GM12878 (cell line): ENCODE measurements at regions not wholly inside any gene's neighbourhood (a gene's known extent, or its start where the extent isn't known, plus 50 kb on each side); places are given as distances from the start of the nearest gene placed in this dataset.

ENCODE experiments used
- ATAC-seq: fragments of 200-7000 bp; cut with Tn5 transposase; 3 replicates; pipeline ENCODE4 v1.9.1; 2020; ENCODE audit warnings: mild to moderate bottlenecking, moderate library complexity
- BruUV-seq: library from RNA; stranded (reverse); fragments of 400-500 nt; replicated peaks from 2 replicates; lab custom pipeline; 2021; lab: Mats Ljungman, UMichigan
- CTCF ChIA-PET: fragments of 300-600 bp; sonication (Branson Sonifier 250); formaldehyde crosslinking; extraction: SDS; loops from one replicate; lab custom pipeline; 2021; ENCODE audit warnings: inconsistent platforms; lab: Yijun Ruan, JAX
- POLR2A ChIA-PET: fragments of 350-600 bp; formaldehyde crosslinking; extraction: SDS; loops from one replicate; lab custom pipeline; 2021; ENCODE audit warnings: inconsistent platforms; lab: Charles Lee
- RAD21 ChIA-PET: fragments of 300-600 bp; sonication (Branson Sonifier 250); formaldehyde crosslinking; loops from one replicate; lab custom pipeline; 2023; ENCODE audit warnings: antibody characterized with exemption; ENCODE audit not compliant: unreplicated experiment; lab: Charles Lee
- SMC1A ChIA-PET: fragments of 300-600 bp; sonication (Branson Sonifier 250); formaldehyde crosslinking; loops from one replicate; lab custom pipeline; 2023; ENCODE audit not compliant: unreplicated experiment, uncharacterized antibody; lab: Charles Lee
- DNase-seq: peaks from one replicate; pipeline ENCODE4 v3.0.0-alpha.2; 2011; ENCODE audit warnings: low read depth, low spot score
- FAIRE-seq: peaks from 3 replicates; lab custom pipeline; 2011; peaks lifted over from hg19 to GRCh38; lab: Jason Lieb, UNC
- H2AFZ ChIP-seq: 2 replicates; pipeline ENCODE4 v1.6.0; 2011; ENCODE audit warnings: low read depth, low read length, control low read depth; ENCODE audit not compliant: control insufficient read depth
- H3K27ac ChIP-seq: 2 replicates; pipeline ENCODE4 v1.5.1; 2011; ENCODE audit warnings: control low read depth; ENCODE audit not compliant: control insufficient read depth, insufficient read depth
- H3K27me3 ChIP-seq, 2 experiments: replicated peaks in 1 of 2; 2 replicates each; pipeline versions ENCODE4 v1.6.0 to v1.6.1; 2011; ENCODE audit warnings: low read length in 1 of 2; ENCODE audit not compliant: control insufficient read depth in 2 of 2, insufficient read depth in 2 of 2
- H3K36me3 ChIP-seq, 2 experiments: 2 replicates each; pipeline ENCODE4 v1.5.1; 2011; ENCODE audit warnings: low read length in 1 of 2; ENCODE audit not compliant: control insufficient read depth in 2 of 2, insufficient read depth in 2 of 2
- H3K4me1 ChIP-seq: 2 replicates; pipeline ENCODE4 v1.6.1; 2011; ENCODE audit warnings: mild to moderate bottlenecking, low read length, moderate library complexity, mixed read lengths; ENCODE audit not compliant: control insufficient read depth, insufficient read depth
- H3K4me2 ChIP-seq: 2 replicates; pipeline ENCODE4 v1.6.0; 2011; ENCODE audit warnings: control low read depth; ENCODE audit not compliant: control insufficient read depth, insufficient read depth
- H3K4me3 ChIP-seq: fragments of 200-600 bp; sonication (generic); 2 replicates; pipeline ENCODE4 v1.5.1; 2016
- H3K79me2 ChIP-seq: 2 replicates; pipeline ENCODE4 v1.6.0; 2011; ENCODE audit warnings: low read length; ENCODE audit not compliant: control insufficient read depth, insufficient read depth
- H3K9ac ChIP-seq: 2 replicates; pipeline ENCODE4 v1.8.0; 2011; ENCODE audit warnings: low read length, control low read depth, mixed read lengths; ENCODE audit not compliant: control insufficient read depth, insufficient read depth
- H3K9me3 ChIP-seq: replicated peaks from 3 replicates; pipeline ENCODE4 v1.5.1; 2011; ENCODE audit warnings: mild to moderate bottlenecking, low read length; ENCODE audit not compliant: control insufficient read depth, insufficient read depth
- H4K20me1 ChIP-seq: 2 replicates; pipeline ENCODE4 v1.6.0; 2011; ENCODE audit not compliant: control insufficient read depth, insufficient read depth
- BMI1 ChIP-seq: fragments of 450-650 bp; IDR thresholded peaks from 2 replicates; pipeline ENCODE4 v1.6.1; 2016; ENCODE audit warnings: mild to moderate bottlenecking, moderate library complexity, borderline replicate concordance
- CBX3 ChIP-seq: fragments of 200-600 bp; sonication (generic); IDR thresholded peaks from 2 replicates; pipeline ENCODE4 v1.6.1; 2016; ENCODE audit warnings: low read depth, borderline replicate concordance
- FOXM1 ChIP-seq: IDR thresholded peaks from 2 replicates; pipeline ENCODE4 v1.6.1; 2012; ENCODE audit warnings: low read depth, mild to moderate bottlenecking, inconsistent platforms, low read length, moderate library complexity
- LARP7 ChIP-seq: fragments of 450-650 bp; IDR thresholded peaks from 2 replicates; pipeline ENCODE4 v1.6.1; 2017; ENCODE audit warnings: mild to moderate bottlenecking
- MXI1 ChIP-seq: fragments of 150-350 bp; IDR thresholded peaks from 2 replicates; pipeline ENCODE4 v1.6.1; 2011; ENCODE audit warnings: low read depth, mild to moderate bottlenecking, inconsistent platforms, low read length, improper control_type of control experiment
- NFIC ChIP-seq: IDR thresholded peaks from 2 replicates; pipeline ENCODE4 v1.6.1; 2012; ENCODE audit warnings: low read depth, mild to moderate bottlenecking, inconsistent platforms, low read length, moderate library complexity
- NFXL1 ChIP-seq: fragments of 450-650 bp; IDR thresholded peaks from 2 replicates; pipeline ENCODE4 v1.6.1; 2017; ENCODE audit warnings: antibody characterized with exemption, mild to moderate bottlenecking, borderline replicate concordance
- NR2F1 ChIP-seq: fragments of 450-650 bp; conservative IDR thresholded peaks from 2 replicates; pipeline ENCODE4 v1.6.1; 2017; ENCODE audit warnings: mild to moderate bottlenecking
- RB1 ChIP-seq: fragments of 450-650 bp; formaldehyde crosslinking; IDR thresholded peaks from 2 replicates; pipeline ENCODE4 v1.6.1; 2017; ENCODE audit warnings: mild to moderate bottlenecking, borderline replicate concordance
- RCOR1 ChIP-seq: conservative IDR thresholded peaks from 2 replicates; pipeline ENCODE4 v1.6.1; 2012; ENCODE audit warnings: low read depth, low read length, improper control_type of control experiment
- SIN3A ChIP-seq: IDR thresholded peaks from 2 replicates; pipeline ENCODE4 v1.6.1; 2012; ENCODE audit warnings: low read depth, low read length, improper control_type of control experiment
- YY1 ChIP-seq: IDR thresholded peaks from 2 replicates; pipeline ENCODE4 v1.6.1; 2011; ENCODE audit warnings: low read depth, mild to moderate bottlenecking, low read length
- ZBTB11 ChIP-seq: fragments of 450-650 bp; formaldehyde crosslinking; IDR thresholded peaks from 2 replicates; pipeline ENCODE4 v1.5.0; 2022; ENCODE audit warnings: mild to moderate bottlenecking, missing genetic modification characterization
- ZNF217 ChIP-seq: fragments of 450-650 bp; IDR thresholded peaks from 2 replicates; pipeline ENCODE4 v1.6.1; 2017; ENCODE audit warnings: antibody characterized with exemption, mild to moderate bottlenecking
- ZZZ3 ChIP-seq: IDR thresholded peaks from 2 replicates; pipeline ENCODE4 v1.6.1; 2011; ENCODE audit warnings: low read depth; ENCODE audit not compliant: control insufficient read depth, insufficient read length
- WGBS: methylation state at CpG from one replicate; pipeline ENCODE4 v1.1.6; 2016; ENCODE audit warnings: low lambda C conversion rate; ENCODE audit not compliant: insufficient replicate concordance, insufficient coverage; ENCODE audit errors: missing lambda C conversion rate; 5-methylcytosine and 5-hydroxymethylcytosine counted together
- in situ Hi-C: fragments of 300-500 bp; cut with MboI; formaldehyde crosslinking; loops from 9 replicates; pipeline ENCODE4 v1.14.3; 2018; ENCODE audit warnings: mixed read lengths
- intact Hi-C: fragments of 100-400 bp; cut with micrococcal nuclease; formaldehyde crosslinking; loops from one replicate; pipeline ENCODE4 v1.14.2; 2022; ENCODE audit not compliant: unreplicated experiment

DNA sequence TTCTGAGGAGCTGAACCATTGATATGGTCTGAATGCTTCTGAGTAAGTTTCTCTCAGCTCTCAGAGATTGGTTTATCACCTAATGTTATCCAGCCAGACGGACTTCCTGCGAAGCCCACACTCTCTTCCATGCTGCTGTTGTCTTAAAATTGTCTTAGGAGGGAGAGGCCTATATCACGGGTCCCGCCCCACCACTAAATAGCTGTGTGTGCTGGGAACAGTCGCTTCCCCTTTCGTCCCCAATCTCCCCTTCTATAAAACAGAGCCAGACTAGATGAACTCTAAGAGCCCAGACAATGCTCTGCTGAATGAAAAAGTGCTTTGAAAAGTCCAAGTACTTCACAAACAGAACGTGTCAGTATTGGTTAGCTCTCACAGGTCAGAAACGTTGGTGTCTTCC, 81.4 kb upstream of the AKIP1 start (continued):
- no peak for TF ChIP-seq ZNF217
- TF ChIP-seq SIN3A = no peak
- no peak for TF ChIP-seq NFXL1
- TF ChIP-seq NFIC = no peak
- no peak for TF ChIP-seq YY1
- no peak for TF ChIP-seq MXI1

DNA sequence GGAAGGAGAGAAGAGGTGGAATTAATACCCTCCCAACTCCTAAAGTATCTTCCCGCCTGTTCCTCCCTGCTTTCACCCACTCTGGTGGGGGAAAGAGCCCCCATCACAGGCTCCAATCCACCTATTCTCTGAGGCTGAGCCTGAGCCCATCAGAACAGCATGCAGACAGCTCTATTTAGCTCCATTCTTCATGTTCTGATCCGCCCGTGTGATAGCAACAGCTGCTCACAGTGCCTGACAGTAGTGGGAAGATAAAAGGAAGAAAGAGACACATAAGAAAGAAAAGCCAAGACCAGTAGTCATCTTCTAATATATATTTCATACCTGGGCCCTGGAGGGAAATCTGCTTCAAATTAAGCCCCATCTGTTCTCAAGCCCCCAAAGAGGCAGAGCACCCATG, 80.3 kb upstream of the AKIP1 start:
- CTCF ChIA-PET = interaction anchor here (1.0 to 7.6 kb wide), 3 partner anchors 9 to 32 kb away, joined by 3 to 41 read pairs (median 4); no protein-coding TSS in a partner anchor
- SMC1A ChIA-PET = interaction anchor here (0.6 to 1.4 kb wide), 4 partner anchors 12 to 450 kb away, joined by 3 to 4 read pairs (median 3); no protein-coding TSS in a partner anchor
- Histone ChIP-seq H4K20me1 (no peaks in the 10 kb centered on the region), H3K9ac (no peak overlapping the region), H3K27me3 (no peaks in the 10 kb centered on the region), H3K4me1 (peaks cover 15% of the 10 kb centered on the region), H3K4me2 (no peak overlapping the region), H3K79me2 (no peaks in the 10 kb centered on the region), H3K9me3 (no peaks in the 10 kb centered on the region), H3K27ac (no peak overlapping the region), H3K4me3 (no peak overlapping the region), H2AFZ (no peak overlapping the region), H3K36me3 (no peaks in the 10 kb centered on the region)
- intact Hi-C loops = no loop called here
- DNase-seq (no peak), FAIRE-seq (no peak), ATAC-seq (no peak)
- 93% methylated on average over 3 of the region's 3 CpGs for WGBS
- in situ Hi-C loops = no loop called here
- RAD21 ChIA-PET = no interaction called here
- no TSS peak for BruUV-seq
- POLR2A ChIA-PET = interaction anchor here (0.6 to 0.8 kb wide), 2 partner anchors 17 to 416 kb away, joined by 3 to 6 read pairs; no protein-coding TSS in a partner anchor
- TF ChIP-seq LARP7 = no peak
- no peak for TF ChIP-seq ZBTB11 (CRISPR knock-in tag)
- TF ChIP-seq RCOR1 = no peak
- TF ChIP-seq ZZZ3 = no peak
- TF ChIP-seq NFIC = no peak
- no peak for TF ChIP-seq NR2F1
- no peak for TF ChIP-seq RB1
- no peak for TF ChIP-seq FOXM1
- no peak for TF ChIP-seq BMI1
- no peak for TF ChIP-seq CBX3
